Muscle of leg (tissue), 3 donors: ENCODE measurements at regions not wholly inside any gene's neighbourhood (a gene's known extent, or its start where the extent isn't known, plus 50 kb on each side); places are given as distances from the start of the nearest gene placed in this dataset.
A peak's percentile ranks its signal among the peaks of the same experiment; 100 is the strongest.
"Not testable (repeated sequence)": the region's sequence is repeated elsewhere in the genome, so short reads cannot be mapped to it uniquely, and the experiment has no call there.

Experiments
- DNase-seq: peaks from one replicate; pipeline ENCODE4 v3.0.0; 2013
- H3K27ac ChIP-seq: one replicate; pipeline ENCODE4 v1.5.1; 2013; ENCODE audit warnings: mild to moderate bottlenecking, low read length, control low read depth
- H3K27me3 ChIP-seq: one replicate; pipeline ENCODE4 v1.6.1; 2013; ENCODE audit warnings: low read length; ENCODE audit not compliant: control insufficient read depth, insufficient read depth
- H3K36me3 ChIP-seq: one replicate; pipeline ENCODE4 v1.6.1; 2013; ENCODE audit warnings: low read length; ENCODE audit not compliant: control insufficient read depth, insufficient read depth
- H3K4me1 ChIP-seq: one replicate; pipeline ENCODE4 v1.6.1; 2013; ENCODE audit warnings: low read length; ENCODE audit not compliant: control insufficient read depth, insufficient read depth
- H3K4me3 ChIP-seq: one replicate; pipeline ENCODE4 v1.5.1; 2013; ENCODE audit warnings: low read length, control low read depth
- H3K9me3 ChIP-seq: replicated peaks from 2 replicates; pipeline ENCODE4 v1.6.1; 2013; ENCODE audit warnings: low read depth, low read length; ENCODE audit not compliant: control insufficient read depth
- WGBS: methylation state at CpG from one replicate; pipeline ENCODE4 v1.1.5; 2013; ENCODE audit warnings: missing lambda C conversion rate; ENCODE audit not compliant: insufficient coverage; 5-methylcytosine and 5-hydroxymethylcytosine counted together

- DNase-seq: no peak
- no peaks in the 10 kb centered on the region for H3K9me3 ChIP-seq
- no peaks in the 10 kb centered on the region for H3K27me3 ChIP-seq
- H3K27ac ChIP-seq: no peak overlapping the region
- no peak overlapping the region for H3K4me3 ChIP-seq
- no peaks in the 10 kb centered on the region for H3K4me1 ChIP-seq
- no CpG with 5 or more reads among the region's 2 CpGs for WGBS
- H3K36me3 ChIP-seq: no peaks in the 10 kb centered on the region
These were observed 51.6 kb upstream of the BLTP1 start for GRCh38 chr4:122100508-122100907.

GRCh38 chr4:122099896-122100295 is 52.2 kb upstream of the BLTP1 start:
- no peaks in the 10 kb centered on the region for H3K9me3 ChIP-seq
- H3K36me3 ChIP-seq: no peaks in the 10 kb centered on the region
- H3K4me1 ChIP-seq: no peaks in the 10 kb centered on the region
- no peak for DNase-seq
- H3K4me3 ChIP-seq: no peak overlapping the region
- H3K27ac ChIP-seq: no peak overlapping the region
- H3K27me3 ChIP-seq: no peaks in the 10 kb centered on the region
- no CpG with 5 or more reads among the region's 2 CpGs for WGBS

GRCh38 chr4:122091836-122092405 is 60.2 kb upstream of the BLTP1 start:
- WGBS: no CpG with 5 or more reads among the region's 1 CpG
- Histone ChIP-seq H3K9me3 (no peaks in the 10 kb centered on the region), H3K36me3 (no peaks in the 10 kb centered on the region), H3K4me3 (no peak overlapping the region), H3K27me3 (no peaks in the 10 kb centered on the region), H3K27ac (no peak overlapping the region), H3K4me1 (no peaks in the 10 kb centered on the region)
- DNase-seq: no peak

- WGBS: no CpG with 5 or more reads among the region's 1 CpG
These were observed 60.7 kb upstream of the BLTP1 start for GRCh38 chr4:122091397-122091796.

GRCh38 chr4:122090989-122091388 is 61.1 kb upstream of the BLTP1 start:
- Histone ChIP-seq H3K27ac (no peak overlapping the region), H3K27me3 (no peaks in the 10 kb centered on the region), H3K4me1 (no peaks in the 10 kb centered on the region), H3K36me3 (no peaks in the 10 kb centered on the region), H3K9me3 (no peaks in the 10 kb centered on the region), H3K4me3 (no peak overlapping the region)
- DNase-seq: no peak
- no CpG with 5 or more reads among the region's 1 CpG for WGBS

More at GRCh38 chr4:122091397-122091796, 60.7 kb upstream of the BLTP1 start:
- Histone ChIP-seq H3K4me1 (no peaks in the 10 kb centered on the region), H3K9me3 (no peaks in the 10 kb centered on the region), H3K27me3 (no peaks in the 10 kb centered on the region), H3K4me3 (no peak overlapping the region), H3K27ac (no peak overlapping the region), H3K36me3 (no peaks in the 10 kb centered on the region)
- no peak for DNase-seq

GRCh38 chr4:122086338-122087065 is 65.6 kb upstream of the BLTP1 start:
- DNase-seq: peak; percentile 37
- Histone ChIP-seq H3K27ac (no peak overlapping the region), H3K9me3 (no peaks in the 10 kb centered on the region), H3K27me3 (no peaks in the 10 kb centered on the region), H3K4me1 (no peaks in the 10 kb centered on the region), H3K36me3 (no peaks in the 10 kb centered on the region), H3K4me3 (no peak overlapping the region)
- WGBS: 15% methylated on average over 3 of the region's 4 CpGs

- Histone ChIP-seq H3K27me3 (no peaks in the 10 kb centered on the region), H3K4me3 (no peak overlapping the region), H3K27ac (no peak overlapping the region), H3K36me3 (no peaks in the 10 kb centered on the region), H3K9me3 (no peaks in the 10 kb centered on the region), H3K4me1 (no peaks in the 10 kb centered on the region)
- no CpG with 5 or more reads among the region's 1 CpG for WGBS
- DNase-seq: no peak
These were observed 68.1 kb upstream of the BLTP1 start for GRCh38 chr4:122083989-122084388.

- Histone ChIP-seq H3K27me3 (no peaks in the 10 kb centered on the region), H3K36me3 (no peaks in the 10 kb centered on the region), H3K9me3 (no peaks in the 10 kb centered on the region), H3K4me3 (no peak overlapping the region), H3K4me1 (no peaks in the 10 kb centered on the region), H3K27ac (no peak overlapping the region)
- WGBS: no CpG with 5 or more reads among the region's 1 CpG
- no peak for DNase-seq
These were observed 68.8 kb upstream of the BLTP1 start for GRCh38 chr4:122083351-122083750.

GRCh38 chr4:122082661-122083060 is 69.5 kb upstream of the BLTP1 start:
- Histone ChIP-seq H3K27me3 (no peaks in the 10 kb centered on the region), H3K9me3 (no peaks in the 10 kb centered on the region), H3K4me3 (no peak overlapping the region), H3K36me3 (no peaks in the 10 kb centered on the region), H3K4me1 (no peaks in the 10 kb centered on the region), H3K27ac (no peak overlapping the region)
- no CpG with 5 or more reads among the region's 1 CpG for WGBS
- no peak for DNase-seq

- H3K4me3 ChIP-seq, H3K27ac ChIP-seq, H3K27me3 ChIP-seq, H3K36me3 ChIP-seq, H3K4me1 ChIP-seq, DNase-seq, H3K9me3 ChIP-seq: not testable (repeated sequence)
- no CpG with 5 or more reads among the region's 6 CpGs for WGBS
These were observed 74.5 kb upstream of the BLTP1 start for GRCh38 chr4:122077653-122078052.
